Loucy (cell line): ENCODE measurements at regions not wholly inside any gene's neighbourhood (a gene's known extent, or its start where the extent isn't known, plus 50 kb on each side); places are given as distances from the start of the nearest gene placed in this dataset.

ENCODE experiments used
- CTCF ChIP-seq: fragments of 200-600 bp; sonication (generic); conservative IDR thresholded peaks from 2 replicates; pipeline ENCODE4 v1.5.1; 2014; ENCODE audit warnings: mild to moderate bottlenecking, antibody characterized with exemption, low read length
- EZH2phosphoT487 ChIP-seq: fragments of 200-600 bp; IDR thresholded peaks from 2 replicates; pipeline ENCODE4 v1.6.1; 2018; ENCODE audit warnings: antibody characterized with exemption, mild to moderate bottlenecking, moderate library complexity, borderline replicate concordance

DNA sequence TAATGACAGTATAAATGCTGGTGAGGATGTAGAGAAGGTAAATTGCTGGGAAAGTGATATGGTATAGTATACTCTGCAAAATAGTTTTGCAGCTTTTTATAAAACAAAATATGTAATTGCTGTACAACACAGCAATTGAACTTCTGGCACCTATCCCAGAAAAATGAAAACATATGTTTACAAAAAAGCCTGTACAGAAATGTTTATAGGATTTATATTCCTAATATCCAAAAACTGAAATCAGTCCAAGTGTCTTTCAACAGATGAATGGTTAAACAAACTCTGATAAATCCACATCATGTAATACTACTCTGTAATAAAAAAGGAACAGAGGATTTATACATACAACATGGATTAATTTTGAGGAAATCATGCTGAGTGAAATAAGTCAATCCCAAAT, 198.4 kb upstream of the ACTRT1 start:
- no peak for TF ChIP-seq CTCF
- no peak for TF ChIP-seq EZH2phosphoT487
